ENCODE measurements at regions not wholly inside any gene's neighbourhood (a gene's known extent, or its start where the extent isn't known, plus 50 kb on each side); places are given as distances from the start of the nearest gene placed in this dataset.

DNA sequence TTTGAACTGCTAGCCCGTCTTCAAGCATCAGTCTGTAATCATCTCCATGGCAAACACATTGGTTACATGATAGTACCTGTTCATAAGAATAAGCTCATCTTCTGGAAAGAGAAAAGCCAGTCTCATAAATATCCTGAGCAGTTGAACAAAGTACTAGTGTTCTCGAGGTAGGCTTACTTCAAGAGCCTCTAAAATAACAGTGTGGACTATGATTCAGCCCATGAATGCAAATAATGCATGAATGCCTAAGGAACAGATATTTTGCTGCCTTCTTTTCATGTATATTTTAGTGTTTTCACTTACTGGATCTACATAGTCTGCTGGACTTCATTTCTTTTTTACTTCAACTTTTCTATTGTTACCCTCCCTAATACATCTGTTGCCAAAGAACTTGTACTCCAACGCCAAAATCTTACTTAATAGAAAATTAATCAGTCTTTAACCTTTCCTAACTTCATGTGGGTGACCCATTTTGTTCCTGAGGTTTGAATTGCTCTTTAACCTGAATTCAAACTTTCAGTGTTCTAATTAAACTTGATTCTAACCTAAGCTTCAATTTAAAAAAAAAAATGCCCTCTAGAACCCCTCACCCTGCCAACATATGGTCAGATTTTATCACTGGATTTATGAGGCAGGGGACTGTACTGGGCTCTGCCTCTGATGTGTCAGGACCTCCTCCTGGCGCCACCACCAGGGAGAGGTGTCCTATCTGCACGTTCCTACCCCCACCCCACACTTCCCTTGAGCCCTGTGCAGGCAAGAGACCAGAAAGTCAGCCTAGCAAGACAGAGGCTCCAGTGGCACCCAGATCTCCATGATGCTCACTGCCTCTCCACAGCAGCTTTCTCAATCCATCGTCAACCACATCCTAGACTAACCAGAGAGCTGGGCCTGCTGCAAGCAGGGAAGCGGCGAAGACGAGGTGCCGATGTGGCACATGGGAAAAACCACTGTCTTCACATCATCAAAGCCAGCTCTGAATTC, 264.7 kb upstream of the ID2 start:
- no peak for DNase-seq

GRCh38 chr2:8418721-8419120, 263.1 kb upstream of the ID2 start:
- DNase-seq: no peak

DNA sequence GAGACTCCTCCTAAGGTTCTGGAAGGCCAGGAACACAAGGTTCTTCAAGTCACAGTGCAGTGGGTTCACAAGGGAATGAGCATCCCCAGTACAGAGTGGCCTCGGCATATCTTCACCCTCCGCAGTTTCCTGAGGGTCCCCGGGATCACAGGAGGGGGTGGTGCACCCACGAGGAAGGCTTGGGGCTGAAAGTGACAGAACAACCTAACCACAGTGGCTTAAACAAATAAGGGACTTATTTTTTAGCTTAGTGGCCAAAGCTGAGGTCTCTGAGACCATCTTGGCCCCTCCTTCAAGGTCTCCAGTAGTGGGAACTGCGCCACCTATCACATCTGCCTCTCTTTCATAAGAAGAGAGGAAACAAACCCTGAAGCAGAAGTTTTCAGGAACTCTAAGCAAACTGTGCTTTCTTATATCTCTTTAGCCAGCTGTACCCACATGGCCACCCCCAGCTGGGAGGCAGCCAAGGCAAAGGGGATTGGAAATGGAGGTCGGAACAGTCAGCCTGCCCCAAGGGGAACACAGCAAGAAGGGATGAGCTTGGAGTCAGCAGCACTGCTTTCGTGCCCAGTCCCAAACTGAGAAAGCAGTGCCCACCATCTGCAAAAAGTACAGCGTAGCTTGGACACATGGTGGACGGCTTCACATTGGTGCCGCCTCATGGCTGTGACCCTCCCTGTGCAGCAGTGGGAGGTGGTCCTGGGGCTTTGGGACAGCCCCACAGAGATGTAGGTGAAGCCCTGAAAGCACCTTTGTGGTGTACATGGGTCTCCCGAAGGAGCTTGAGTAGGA, 260.0 kb upstream of the ID2 start:
- peak in 3 of 4 experiments; percentile 31 to 53 (median 39) for DNase-seq

DNA sequence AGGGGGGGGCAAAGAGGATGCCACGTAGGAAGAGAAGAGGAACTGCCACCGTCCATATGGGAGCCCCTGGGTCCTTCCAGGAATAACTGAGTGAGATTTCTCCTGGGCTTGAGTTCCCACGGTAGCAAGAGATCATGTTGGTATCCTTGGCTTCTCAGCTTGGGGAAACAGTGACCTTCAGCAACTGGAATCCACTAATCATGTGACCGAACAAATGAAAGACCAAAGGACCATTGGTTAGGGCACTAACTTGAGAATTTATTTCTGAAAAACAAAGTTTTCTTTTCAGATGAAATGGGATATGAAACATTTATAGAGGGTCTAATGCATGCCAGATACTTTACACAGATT, 259.4 kb upstream of the ID2 start:
- no peak for DNase-seq

GRCh38 chr2:8424997-8425900, 256.6 kb upstream of the ID2 start:
- no peak for DNase-seq

DNA sequence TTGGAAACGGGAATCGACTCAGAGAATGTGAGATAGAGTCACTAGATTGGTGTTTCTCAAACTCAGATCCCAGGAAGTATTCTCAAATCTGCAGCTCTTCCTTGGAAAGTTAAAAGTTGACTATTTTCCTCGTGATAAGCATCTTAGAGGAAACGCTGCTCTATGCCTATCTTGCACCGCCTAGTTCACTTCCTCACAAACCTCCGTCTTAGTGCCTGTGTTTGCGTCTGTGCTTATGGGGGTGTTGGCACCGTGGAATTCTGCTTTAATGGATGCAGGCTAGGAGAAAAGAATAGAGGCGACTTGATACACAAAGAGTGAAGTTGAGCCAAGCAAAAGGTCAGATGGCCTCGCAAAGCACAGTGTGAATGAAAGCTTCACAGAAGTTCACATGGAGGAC, 255.3 kb upstream of the ID2 start:
- peak in 3 of 4 experiments; percentile 47 to 61 (median 51) for DNase-seq

DNA sequence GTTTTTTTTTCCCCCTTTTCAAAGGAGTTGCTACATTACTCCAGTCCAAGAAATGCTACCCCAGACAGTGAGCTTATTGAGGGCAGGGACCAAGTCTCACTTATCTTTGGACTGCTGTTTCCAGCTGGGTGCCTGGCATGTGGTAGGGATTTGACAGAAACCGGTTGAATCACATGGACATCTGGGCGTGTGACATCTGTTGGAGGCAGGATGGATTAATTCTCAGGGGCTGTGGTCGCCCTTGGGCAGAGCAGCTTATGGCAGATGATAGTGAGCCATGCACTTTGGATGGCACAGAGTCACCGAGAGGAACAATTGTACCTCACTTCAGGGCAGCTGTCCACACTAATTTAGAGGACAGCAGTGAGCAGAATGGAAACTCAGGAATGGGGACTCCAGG, 254.6 kb upstream of the ID2 start:
- DNase-seq: no peak

DNA sequence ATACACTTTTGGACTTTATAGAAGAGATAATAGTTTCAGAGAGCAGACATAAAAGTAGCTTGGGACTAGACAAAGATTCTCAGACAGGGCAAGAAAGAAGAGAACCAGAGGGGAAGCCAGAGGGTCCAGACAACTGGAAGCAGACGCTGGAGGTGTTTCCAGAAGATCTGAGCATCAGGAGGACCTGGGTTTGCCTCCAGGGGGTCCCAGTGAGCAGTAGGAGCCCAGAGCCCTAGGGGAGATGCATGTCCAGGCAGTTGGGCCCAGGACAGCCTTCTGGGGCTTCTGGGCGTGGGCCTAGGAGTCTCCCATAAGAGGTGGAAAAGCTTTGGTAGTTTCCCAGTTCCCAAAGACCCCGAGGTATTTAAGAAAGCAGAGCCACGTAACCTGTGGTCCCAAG, 251.2 kb upstream of the ID2 start:
- no peak for DNase-seq

- DNase-seq: no peak
These were observed 250.3 kb upstream of the ID2 start for GRCh38 chr2:8431446-8432125.

- DNase-seq: peak in 1 of 4 experiments; percentile 23
These were observed 249.0 kb upstream of the ID2 start for GRCh38 chr2:8432706-8433336.

- DNase-seq: peak in 2 of 4 experiments; percentile 28 to 31
These were observed 248.5 kb upstream of the ID2 start for GRCh38 chr2:8433390-8433789.

DNA sequence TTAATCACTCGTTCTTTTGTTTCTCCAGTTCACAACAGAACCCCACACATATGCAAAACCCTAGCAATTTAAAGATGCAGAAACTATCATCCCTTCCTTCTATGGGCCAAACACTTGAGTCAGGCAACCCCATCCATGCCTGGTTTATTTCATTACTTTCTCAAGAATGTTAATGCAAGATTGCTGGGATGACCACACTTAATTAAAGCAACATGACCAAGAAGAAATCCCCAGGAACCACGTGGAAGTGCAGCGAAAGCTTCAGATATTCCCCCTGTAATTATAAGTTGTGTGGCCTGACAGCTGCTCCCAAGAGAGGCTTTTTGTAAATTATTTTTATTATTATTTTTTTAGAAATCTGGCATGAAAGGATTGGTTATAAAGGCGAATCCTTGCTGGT, 246.2 kb upstream of the ID2 start:
- DNase-seq: no peak

- no peak for DNase-seq
These were observed 245.3 kb upstream of the ID2 start for GRCh38 chr2:8436585-8436984.

DNA sequence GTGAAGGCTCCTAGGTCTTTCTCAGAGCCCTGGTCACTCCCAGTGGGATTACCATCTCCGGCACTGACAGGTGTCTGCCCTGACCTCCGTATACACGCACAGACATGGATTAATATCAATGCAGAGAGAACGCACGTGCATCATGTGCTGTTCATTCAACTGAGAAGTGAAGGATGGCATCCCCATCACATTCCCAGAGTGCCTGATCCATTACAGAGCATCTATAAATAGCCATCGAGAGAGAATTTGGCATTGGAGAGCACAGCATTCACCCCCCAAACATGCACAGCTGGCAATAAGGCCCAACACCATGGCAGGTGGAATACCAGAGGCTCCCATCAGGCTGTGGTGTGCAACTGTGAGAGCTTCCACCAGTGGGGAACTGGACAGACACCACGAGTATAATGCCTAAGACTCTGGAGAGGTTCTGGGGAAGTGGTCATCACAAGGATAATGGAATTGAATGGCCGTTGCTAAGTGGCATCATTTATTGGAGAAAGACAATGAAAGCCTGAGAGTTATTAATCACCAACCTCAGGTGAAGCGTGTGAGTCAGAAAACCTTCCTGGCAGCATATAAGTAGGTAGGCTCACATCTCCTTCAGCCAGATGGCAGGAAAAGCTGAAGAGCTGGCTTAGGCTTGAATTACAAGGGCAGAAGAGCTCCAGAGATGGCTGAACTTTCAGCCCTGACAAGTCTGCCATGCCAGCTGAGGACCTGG, 244.5 kb upstream of the ID2 start:
- no peak for DNase-seq

GRCh38 chr2:8437949-8438400, 243.9 kb upstream of the ID2 start:
- DNase-seq: no peak

DNA sequence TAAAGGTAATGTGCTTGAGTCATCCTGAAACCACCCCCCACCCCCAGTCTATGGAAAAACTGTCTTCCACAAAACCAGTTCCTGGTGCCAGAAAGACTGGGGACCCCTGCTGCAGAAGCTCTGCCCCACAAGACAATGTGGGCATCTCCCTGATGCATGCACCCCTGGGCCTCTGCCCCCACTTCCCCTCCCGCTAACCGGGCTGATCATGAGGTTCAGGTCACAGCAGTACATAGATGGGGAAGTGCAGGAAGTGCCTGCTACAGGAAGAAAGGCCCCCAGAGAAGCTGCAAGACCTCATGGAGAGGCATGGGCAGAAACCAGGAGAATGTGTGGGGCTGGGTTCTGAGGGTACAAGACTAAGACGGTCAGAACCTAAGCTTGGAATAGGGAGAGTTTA, 243.4 kb upstream of the ID2 start:
- DNase-seq: peak; percentile 74 to 84 (median 82)

GRCh38 chr2:8438996-8439395, 242.9 kb upstream of the ID2 start:
- peak in 1 of 4 experiments; percentile 15 for DNase-seq

DNA sequence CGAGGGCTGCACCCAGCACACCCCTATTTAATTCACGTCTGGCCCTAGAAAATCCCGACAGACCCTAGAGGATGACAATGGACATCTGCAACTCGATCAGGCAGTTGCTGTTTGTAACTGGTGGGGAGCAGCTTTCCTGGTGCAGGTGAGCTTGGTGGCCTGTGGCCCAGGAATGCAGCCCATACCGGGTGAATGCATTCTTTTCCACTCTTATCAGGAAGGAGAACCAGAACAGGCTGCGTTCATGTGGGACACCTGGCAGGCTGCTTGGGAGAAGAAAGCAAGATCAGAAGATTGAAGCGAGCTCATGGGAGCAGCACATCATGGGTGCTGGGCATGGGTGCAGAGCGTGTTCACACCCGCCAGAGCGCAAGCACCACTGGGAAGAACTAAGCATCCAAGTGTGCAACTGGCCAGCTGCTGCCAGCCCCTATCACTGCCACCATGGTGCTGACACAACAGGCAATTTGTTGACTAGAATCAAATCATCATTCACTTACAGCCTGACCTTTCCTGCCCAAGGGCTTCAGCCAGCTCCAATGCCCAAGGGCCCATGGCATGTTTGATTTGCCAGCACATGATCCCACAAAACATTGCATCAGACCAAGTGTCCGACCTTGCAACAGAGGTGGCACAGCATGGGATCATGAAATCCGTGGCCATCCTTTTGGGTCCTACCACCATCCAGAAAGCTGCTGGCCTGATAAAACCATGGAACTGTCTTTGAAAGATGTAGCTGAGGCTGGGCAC, 241.7 kb upstream of the ID2 start:
- peak in 1 of 4 experiments; percentile 18 for DNase-seq

DNA sequence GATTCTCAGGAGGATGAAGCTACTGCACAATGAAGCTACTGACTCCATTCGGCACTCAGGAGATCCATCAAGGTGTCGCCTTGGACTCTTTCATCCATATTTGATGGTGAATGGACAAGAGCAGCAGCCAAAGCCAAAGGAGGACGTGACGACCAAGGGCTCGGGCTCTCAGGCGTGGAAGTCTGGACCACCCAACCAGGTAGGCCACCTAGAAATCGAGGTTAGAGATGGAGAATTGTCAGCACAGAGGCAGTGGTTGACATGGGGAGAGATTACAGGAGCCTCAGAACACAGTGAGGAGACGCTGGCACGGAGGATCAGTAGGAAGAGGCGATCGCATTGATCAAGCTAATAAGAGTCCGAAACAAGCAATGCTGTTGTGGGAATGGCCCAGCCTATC, 240.5 kb upstream of the ID2 start:
- DNase-seq: no peak

GRCh38 chr2:8441986-8442385, 239.9 kb upstream of the ID2 start:
- peak; percentile 50 to 67 (median 64) for DNase-seq

Measured in suppressor macrophage (primary cell).